ENCODE measurements at regions not wholly inside any gene's neighbourhood (a gene's known extent, or its start where the extent isn't known, plus 50 kb on each side); places are given as distances from the start of the nearest gene placed in this dataset.

DNA sequence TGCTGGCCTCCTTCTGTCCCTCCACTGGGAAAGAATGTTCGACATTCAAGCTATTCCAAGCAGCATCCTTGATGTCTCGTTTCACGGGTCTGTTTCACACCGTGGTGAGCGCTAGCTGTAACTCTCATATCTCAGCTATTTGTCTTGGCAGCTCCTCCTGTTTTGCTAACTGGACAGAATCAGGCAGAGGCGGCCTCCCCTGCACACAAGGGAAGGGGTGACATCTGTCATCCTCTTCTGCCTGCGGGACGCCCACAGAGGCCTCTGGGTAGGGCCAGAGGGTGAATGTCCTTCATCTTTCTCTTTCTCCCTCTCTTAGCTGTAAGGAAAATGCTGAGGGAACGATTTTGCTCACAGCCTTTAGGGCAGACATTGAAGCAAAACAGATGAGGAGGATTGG is 232.8 kb upstream of the GMDS start:
- TF ChIP-seq, protein P1, sequence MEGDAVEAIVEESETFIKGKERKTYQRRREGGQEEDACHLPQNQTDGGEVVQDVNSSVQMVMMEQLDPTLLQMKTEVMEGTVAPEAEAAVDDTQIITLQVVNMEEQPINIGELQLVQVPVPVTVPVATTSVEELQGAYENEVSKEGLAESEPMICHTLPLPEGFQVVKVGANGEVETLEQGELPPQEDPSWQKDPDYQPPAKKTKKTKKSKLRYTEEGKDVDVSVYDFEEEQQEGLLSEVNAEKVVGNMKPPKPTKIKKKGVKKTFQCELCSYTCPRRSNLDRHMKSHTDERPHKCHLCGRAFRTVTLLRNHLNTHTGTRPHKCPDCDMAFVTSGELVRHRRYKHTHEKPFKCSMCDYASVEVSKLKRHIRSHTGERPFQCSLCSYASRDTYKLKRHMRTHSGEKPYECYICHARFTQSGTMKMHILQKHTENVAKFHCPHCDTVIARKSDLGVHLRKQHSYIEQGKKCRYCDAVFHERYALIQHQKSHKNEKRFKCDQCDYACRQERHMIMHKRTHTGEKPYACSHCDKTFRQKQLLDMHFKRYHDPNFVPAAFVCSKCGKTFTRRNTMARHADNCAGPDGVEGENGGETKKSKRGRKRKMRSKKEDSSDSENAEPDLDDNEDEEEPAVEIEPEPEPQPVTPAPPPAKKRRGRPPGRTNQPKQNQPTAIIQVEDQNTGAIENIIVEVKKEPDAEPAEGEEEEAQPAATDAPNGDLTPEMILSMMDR (IDR thresholded peaks at IDR 0.05; ENCODE audit: low read depth, low read length, poor library complexity, severe bottlenecking), result no peak
- no peak for TF ChIP-seq EZH2phosphoT487 (IDR thresholded peaks at IDR 0.05; ENCODE audit: borderline replicate concordance, low read length)

Data from DOHH2 (cell line).